Muscle layer of duodenum (tissue), 2 donors: ENCODE measurements at regions not wholly inside any gene's neighbourhood (a gene's known extent, or its start where the extent isn't known, plus 50 kb on each side); places are given as distances from the start of the nearest gene placed in this dataset.
"Not testable (repeated sequence)": the region's sequence is repeated elsewhere in the genome, so short reads cannot be mapped to it uniquely, and the experiment has no call there.

Experiments
- H3K27ac ChIP-seq: one replicate; pipeline ENCODE4 v1.7.0; 2013; ENCODE audit warnings: mild to moderate bottlenecking, low read length
- H3K27me3 ChIP-seq: one replicate; pipeline ENCODE4 v1.7.0; 2013; ENCODE audit warnings: low read depth, mild to moderate bottlenecking, control low read depth, low read length
- H3K36me3 ChIP-seq, 2 donors: one replicate each; pipeline ENCODE4 v1.7.0; 2013; ENCODE audit warnings: low read length in 2 of 2, control low read depth in 1 of 2, mild to moderate bottlenecking in 1 of 2; ENCODE audit not compliant: insufficient read depth in 2 of 2, control insufficient read depth in 1 of 2
- H3K4me1 ChIP-seq, 2 donors: one replicate each; pipeline ENCODE4 v1.7.0; 2013; ENCODE audit warnings: low read length in 2 of 2, mild to moderate bottlenecking in 2 of 2, control low read depth in 1 of 2, moderate library complexity in 1 of 2; ENCODE audit not compliant: insufficient read depth in 2 of 2, control insufficient read depth in 1 of 2
- H3K4me3 ChIP-seq, 2 donors: one replicate each; pipeline ENCODE4 v1.7.0; 2013; ENCODE audit warnings: low read length in 2 of 2, low read depth in 1 of 2, mild to moderate bottlenecking in 1 of 2
- H3K9me3 ChIP-seq, 2 donors: one replicate each; pipeline ENCODE4 v1.7.0; 2013; ENCODE audit warnings: low read length in 2 of 2, control low read depth in 1 of 2, mild to moderate bottlenecking in 1 of 2; ENCODE audit not compliant: control insufficient read depth in 1 of 2
- donor health status: healthy.

DNA sequence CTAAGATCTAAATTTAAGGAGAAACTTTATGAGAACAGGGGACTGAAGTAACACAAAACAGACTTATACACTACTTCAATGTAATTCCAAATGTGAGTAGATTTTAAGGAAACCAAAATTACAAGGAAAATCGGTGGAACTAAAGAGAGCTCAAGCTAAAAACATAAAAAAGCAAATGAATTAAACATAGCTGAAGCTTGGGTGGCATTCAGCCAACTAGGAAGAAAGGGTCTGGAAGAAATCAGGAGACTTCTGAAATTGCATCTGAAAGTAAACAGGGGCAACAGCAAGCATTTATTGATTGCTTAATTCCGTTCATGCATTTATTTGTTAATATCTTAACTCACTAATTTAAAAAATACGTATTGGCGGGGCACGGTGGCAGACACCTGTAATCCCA lies 727.3 kb upstream of the PKDCC start:
- H3K4me1 ChIP-seq: no peaks in the 10 kb centered on the region
- no peak overlapping the region for H3K27ac ChIP-seq
- no peaks in the 10 kb centered on the region for H3K27me3 ChIP-seq
- H3K4me3 ChIP-seq: no peak overlapping the region
- H3K9me3 ChIP-seq: no peaks in the 10 kb centered on the region
- no peaks in the 10 kb centered on the region for H3K36me3 ChIP-seq

DNA sequence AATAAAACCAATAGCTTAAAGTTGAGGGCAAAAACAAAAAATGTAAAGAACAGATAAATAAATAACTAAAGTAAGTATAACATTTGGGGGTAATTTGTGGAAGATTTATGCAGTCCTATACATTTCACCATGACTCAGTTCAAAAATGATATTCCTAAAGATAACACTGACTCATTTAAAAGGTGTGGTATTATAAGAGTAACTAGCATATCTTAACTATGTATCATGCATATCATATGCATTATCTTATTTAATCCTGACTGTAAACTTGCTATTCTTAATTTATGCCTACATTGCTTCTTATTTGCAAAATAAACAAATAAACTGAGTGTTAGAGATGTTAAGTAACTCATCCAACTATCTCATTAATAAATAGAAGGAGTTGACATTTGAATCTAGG lies 726.5 kb upstream of the PKDCC start:
- Histone ChIP-seq H3K27me3 (no peaks in the 10 kb centered on the region), H3K36me3 (no peaks in the 10 kb centered on the region), H3K9me3 (no peaks in the 10 kb centered on the region), H3K27ac (no peak overlapping the region), H3K4me1 (no peaks in the 10 kb centered on the region), H3K4me3 (no peak overlapping the region)

DNA sequence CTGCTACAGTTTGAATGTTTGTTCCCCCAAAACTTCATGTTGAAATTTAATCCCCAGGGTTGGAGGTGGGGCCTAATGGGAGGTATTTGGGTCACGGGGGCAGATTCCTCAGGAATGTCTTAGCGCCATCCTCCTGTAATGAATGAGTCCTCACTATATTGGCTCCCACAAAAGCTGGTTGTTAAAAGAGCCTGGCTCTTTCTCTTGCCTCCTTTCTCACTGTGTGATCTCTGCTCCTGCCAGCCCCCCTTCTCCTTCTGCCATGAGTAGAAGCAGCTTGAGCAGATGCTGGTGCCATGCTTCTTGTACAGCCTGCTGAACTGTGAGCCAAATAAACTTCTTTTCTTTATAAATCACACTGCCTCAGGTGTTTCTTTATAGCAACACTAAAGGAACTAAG lies 721.0 kb upstream of the PKDCC start:
- Histone ChIP-seq H3K4me3 (no peak overlapping the region), H3K27ac (no peak overlapping the region), H3K36me3 (no peaks in the 10 kb centered on the region), H3K9me3 (no peaks in the 10 kb centered on the region), H3K4me1 (no peaks in the 10 kb centered on the region), H3K27me3 (no peaks in the 10 kb centered on the region)

DNA sequence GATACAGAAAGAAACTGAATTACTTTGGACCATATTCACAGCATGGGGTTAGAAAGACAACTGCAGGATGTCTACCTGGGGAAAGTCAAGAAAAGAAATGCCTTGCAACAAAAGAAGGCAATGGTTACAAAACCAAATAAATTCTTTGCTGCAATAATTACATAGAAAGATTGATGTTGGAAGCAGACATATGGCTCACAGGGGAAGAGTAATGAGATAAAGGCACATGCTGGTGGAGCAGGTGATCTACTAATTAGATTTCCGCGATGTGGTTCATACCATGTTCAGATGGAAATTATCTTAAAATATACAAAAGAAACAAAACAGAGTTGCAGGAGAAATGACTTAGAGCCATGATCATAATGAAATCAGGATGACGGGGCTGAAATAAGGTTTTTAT lies 718.8 kb upstream of the PKDCC start:
- H3K4me3 ChIP-seq: no peak overlapping the region
- H3K36me3 ChIP-seq: no peaks in the 10 kb centered on the region
- no peak overlapping the region for H3K27ac ChIP-seq
- no peaks in the 10 kb centered on the region for H3K27me3 ChIP-seq
- H3K9me3 ChIP-seq: no peaks in the 10 kb centered on the region
- H3K4me1 ChIP-seq: no peaks in the 10 kb centered on the region

DNA sequence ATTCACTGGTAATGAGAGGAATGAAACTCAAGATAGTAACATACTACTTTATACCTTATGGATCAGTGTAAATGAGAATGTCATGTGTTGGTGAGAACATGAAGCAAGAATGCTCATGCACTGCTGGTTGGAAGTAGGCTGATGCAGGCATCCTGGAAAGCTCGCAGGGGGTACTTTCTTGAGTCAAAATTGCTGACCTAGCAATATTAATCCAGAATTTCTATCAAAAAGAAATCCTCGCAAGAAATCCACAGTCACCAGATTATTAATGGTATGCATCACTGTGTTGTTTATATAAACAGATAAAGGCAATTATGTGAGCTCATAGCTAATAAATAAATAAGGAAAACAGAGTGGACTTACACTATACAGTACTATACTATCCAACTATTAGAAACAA lies 713.7 kb upstream of the PKDCC start:
- no peak overlapping the region for H3K4me3 ChIP-seq
- H3K27me3 ChIP-seq: no peaks in the 10 kb centered on the region
- H3K27ac ChIP-seq: no peak overlapping the region
- H3K9me3 ChIP-seq: no peaks in the 10 kb centered on the region
- no peaks in the 10 kb centered on the region for H3K36me3 ChIP-seq
- no peaks in the 10 kb centered on the region for H3K4me1 ChIP-seq

DNA sequence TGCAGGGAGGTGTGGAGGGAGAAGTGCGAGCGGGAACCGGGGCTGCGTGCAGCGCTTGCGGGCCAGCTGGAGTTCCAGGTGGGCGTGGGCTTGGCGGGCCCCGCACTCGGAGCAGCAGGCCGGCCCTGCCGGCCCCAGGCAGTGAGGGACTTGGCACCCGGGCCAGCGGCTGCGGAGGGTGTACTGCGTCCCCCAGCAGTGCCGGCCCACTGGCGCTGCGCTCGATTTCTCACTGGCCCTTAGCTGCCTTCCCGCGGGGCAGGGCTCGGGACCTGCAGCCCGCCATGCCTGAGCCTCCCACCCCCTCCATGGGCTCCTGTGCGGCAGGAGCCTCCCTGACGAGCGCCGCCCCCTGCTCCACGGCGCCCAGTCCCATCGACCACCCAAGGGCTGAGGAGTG lies 712.2 kb upstream of the PKDCC start:
- H3K4me3 ChIP-seq, H3K27me3 ChIP-seq, H3K9me3 ChIP-seq, H3K27ac ChIP-seq, H3K36me3 ChIP-seq, H3K4me1 ChIP-seq: not testable (repeated sequence)

DNA sequence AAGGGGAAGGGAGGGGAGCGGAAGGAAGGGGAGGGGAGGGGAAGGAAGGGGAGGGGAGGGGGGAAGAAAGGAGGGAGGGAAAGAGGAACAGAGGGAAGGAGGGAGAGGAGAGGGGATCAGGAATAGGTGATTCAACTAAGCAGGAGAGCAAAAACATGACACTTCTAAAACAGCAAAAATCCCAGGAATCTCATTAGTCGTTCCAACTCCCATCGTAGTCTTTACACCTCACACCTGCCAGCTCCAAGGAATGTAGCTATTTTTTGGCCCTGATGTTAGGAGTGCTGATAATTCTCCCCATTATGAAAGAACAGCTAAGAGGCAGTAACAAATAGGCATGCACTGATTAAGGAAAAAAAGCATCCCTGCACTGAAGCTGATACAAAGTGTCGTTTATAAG lies 709.9 kb upstream of the PKDCC start:
- Histone ChIP-seq H3K4me3 (no peak overlapping the region), H3K9me3 (no peaks in the 10 kb centered on the region), H3K4me1 (no peaks in the 10 kb centered on the region), H3K27me3 (no peaks in the 10 kb centered on the region), H3K36me3 (no peaks in the 10 kb centered on the region), H3K27ac (no peak overlapping the region)

DNA sequence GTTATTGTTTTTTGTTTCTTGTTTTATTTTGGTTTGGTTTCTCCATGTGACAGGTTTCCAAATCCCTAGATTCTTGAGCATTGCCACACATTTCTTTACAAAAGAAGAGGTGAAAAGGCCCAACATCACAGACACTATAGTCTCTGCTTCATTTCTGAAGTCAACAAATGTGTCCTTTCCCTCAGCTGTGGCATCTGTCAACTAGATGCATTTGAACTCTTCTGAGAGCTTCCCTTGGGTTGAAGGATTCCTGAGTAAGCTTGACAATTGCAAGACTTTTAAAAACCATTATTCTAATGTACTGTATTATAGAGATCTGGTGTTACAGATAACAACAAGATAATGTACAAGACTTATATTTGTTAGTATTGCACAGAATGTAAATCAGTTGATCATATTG lies 703.3 kb upstream of the PKDCC start:
- H3K4me3 ChIP-seq: no peak overlapping the region
- H3K4me1 ChIP-seq: no peaks in the 10 kb centered on the region
- H3K36me3 ChIP-seq: no peaks in the 10 kb centered on the region
- no peak overlapping the region for H3K27ac ChIP-seq
- no peaks in the 10 kb centered on the region for H3K9me3 ChIP-seq
- H3K27me3 ChIP-seq: no peaks in the 10 kb centered on the region

DNA sequence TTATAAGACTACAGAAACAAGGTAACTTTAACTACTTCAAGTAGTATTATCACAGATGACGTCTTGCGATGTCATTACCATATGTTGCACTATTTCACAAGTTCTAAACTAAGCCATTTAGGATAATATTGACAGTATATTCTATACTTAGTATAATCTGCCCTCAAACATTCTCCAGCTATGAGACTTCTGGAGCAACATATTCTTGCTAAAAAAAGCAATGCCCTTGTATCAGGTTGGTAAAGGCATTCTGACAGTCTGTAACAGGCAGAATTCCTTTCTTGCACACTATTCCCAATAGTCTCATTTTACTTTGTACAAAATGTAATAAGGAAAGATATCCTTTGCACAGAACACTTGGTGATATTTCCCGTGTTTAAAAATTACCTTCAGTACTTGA lies 694.8 kb upstream of the PKDCC start:
- H3K4me3 ChIP-seq: no peak overlapping the region
- no peaks in the 10 kb centered on the region for H3K27me3 ChIP-seq
- no peaks in the 10 kb centered on the region for H3K4me1 ChIP-seq
- H3K27ac ChIP-seq: no peak overlapping the region
- H3K9me3 ChIP-seq: no peaks in the 10 kb centered on the region
- H3K36me3 ChIP-seq: no peaks in the 10 kb centered on the region

DNA sequence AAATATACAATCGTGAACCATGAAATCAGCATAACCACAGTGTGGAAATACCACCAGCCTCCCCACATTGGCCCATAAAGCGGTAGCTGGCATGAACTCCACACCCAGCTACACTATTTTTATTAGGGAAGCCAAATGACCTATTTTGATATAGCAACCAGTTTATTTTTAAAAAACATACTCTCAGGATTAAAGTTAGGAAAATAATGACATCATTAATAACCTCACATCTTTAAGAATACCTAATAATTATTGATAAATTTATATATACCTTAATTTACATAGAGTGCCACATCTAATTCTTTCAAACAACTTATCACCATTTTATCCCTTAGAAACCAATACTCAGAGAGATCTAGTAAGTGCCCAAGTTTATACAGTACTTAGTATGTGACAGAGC lies 692.0 kb upstream of the PKDCC start:
- no peak overlapping the region for H3K27ac ChIP-seq
- no peaks in the 10 kb centered on the region for H3K9me3 ChIP-seq
- no peaks in the 10 kb centered on the region for H3K36me3 ChIP-seq
- H3K27me3 ChIP-seq: no peaks in the 10 kb centered on the region
- no peaks in the 10 kb centered on the region for H3K4me1 ChIP-seq
- no peak overlapping the region for H3K4me3 ChIP-seq

DNA sequence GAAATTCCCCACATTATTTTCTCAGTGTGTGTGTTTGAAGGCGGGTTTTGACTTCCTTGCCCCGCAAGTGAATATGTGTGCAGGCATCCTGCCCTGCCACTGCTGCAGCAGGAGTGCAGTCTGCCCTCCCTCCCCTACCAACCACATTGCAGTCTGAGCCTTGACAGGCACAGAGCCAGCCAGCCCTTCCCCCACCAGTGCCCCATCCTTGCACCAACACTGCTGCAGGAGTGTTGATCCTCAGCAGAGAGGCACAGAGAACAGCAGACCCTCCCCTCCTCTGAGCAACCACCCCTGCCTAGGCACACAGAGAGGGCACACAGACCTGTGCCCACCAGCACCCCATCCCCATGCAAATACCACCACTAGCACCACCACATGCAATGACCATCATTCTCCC lies 683.0 kb upstream of the PKDCC start:
- Histone ChIP-seq H3K9me3 (peaks cover 5 to 10% of the 10 kb centered on the region in 2 donors), H3K4me1 (no peaks in the 10 kb centered on the region), H3K27ac (no peak overlapping the region), H3K27me3 (no peaks in the 10 kb centered on the region), H3K4me3 (no peak overlapping the region), H3K36me3 (no peaks in the 10 kb centered on the region)

DNA sequence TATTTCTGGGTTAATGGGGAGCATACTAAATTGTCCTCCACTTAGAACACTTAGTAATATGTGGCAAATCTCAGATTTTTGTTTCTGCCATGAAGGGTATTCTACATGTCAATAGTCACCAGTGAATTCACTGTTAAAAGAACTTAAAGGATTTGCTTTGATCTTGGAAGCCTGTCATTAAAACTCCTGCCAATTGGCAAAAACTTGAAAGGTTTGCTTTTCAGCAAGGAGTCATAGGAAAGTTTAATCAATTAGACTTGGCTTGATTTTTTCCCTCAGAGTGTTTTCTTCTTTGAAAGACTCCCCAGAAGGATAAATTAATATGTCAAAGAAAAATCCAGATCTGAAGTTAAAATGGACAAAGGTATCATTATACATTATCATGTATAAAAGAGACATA lies 671.9 kb upstream of the PKDCC start:
- no peaks in the 10 kb centered on the region for H3K27me3 ChIP-seq
- peaks cover 0 to 4% of the 10 kb centered on the region in 2 donors for H3K9me3 ChIP-seq
- H3K36me3 ChIP-seq: no peaks in the 10 kb centered on the region
- H3K4me3 ChIP-seq: no peak overlapping the region
- H3K4me1 ChIP-seq: no peaks in the 10 kb centered on the region
- H3K27ac ChIP-seq: no peak overlapping the region
